ENCODE measurements at regions not wholly inside any gene's neighbourhood (a gene's known extent, or its start where the extent isn't known, plus 50 kb on each side); places are given as distances from the start of the nearest gene placed in this dataset.
"Not testable (repeated sequence)": the region's sequence is repeated elsewhere in the genome, so short reads cannot be mapped to it uniquely, and the experiment has no call there.

GRCh38 chr3:105284876-105285275, 81.8 kb upstream of the ALCAM start:
- DNase-seq, result no peak

- DNase-seq, result no peak
Measured at GRCh38 chr3:105285653-105286241, 81.0 kb upstream of the ALCAM start.

- DNase-seq, result no peak
Measured at GRCh38 chr3:105293441-105293840, 73.3 kb upstream of the ALCAM start.

GRCh38 chr3:105296182-105296822, 70.4 kb upstream of the ALCAM start:
- DNase-seq, result not testable (repeated sequence)

GRCh38 chr3:105304487-105304886, 62.2 kb upstream of the ALCAM start:
- DNase-seq, result no peak

GRCh38 chr3:105315144-105315543, 51.6 kb upstream of the ALCAM start:
- no peak for DNase-seq

GRCh38 chr3:105315815-105316214, 50.9 kb upstream of the ALCAM start:
- no peak for DNase-seq

- DNase-seq, result no peak
Measured at GRCh38 chr3:105316331-105316730, 50.4 kb upstream of the ALCAM start.
